Liver (tissue), 8 donors: ENCODE measurements at regions not wholly inside any gene's neighbourhood (a gene's known extent, or its start where the extent isn't known, plus 50 kb on each side); places are given as distances from the start of the nearest gene placed in this dataset.

Experiments used
- DNase-seq: peaks from one replicate; pipeline ENCODE4 v3.0.0-alpha.2; 2017; ENCODE audit warnings: low spot score
- H3K27ac ChIP-seq, 2 donors: one replicate each; pipeline ENCODE4 v1.7.0; 2013; ENCODE audit warnings: inconsistent platforms in 2 of 2, low read length in 2 of 2, control low read depth in 1 of 2, low read depth in 1 of 2, mild to moderate bottlenecking in 1 of 2
- H3K27me3 ChIP-seq, 4 donors: one replicate each; pipeline versions ENCODE4 v1.6.1 to v1.7.0; 2013; ENCODE audit warnings: low read length in 3 of 4, inconsistent platforms in 1 of 4, mild to moderate bottlenecking in 1 of 4, moderate library complexity in 1 of 4; ENCODE audit not compliant: control insufficient read depth in 4 of 4, insufficient read depth in 4 of 4
- H3K36me3 ChIP-seq, 4 donors: one replicate each; pipeline versions ENCODE4 v1.6.1 to v1.7.0; 2013; ENCODE audit warnings: low read length in 3 of 4, mild to moderate bottlenecking in 3 of 4, low read depth in 1 of 4, moderate library complexity in 1 of 4; ENCODE audit not compliant: control insufficient read depth in 4 of 4, insufficient read depth in 3 of 4
- H3K4me1 ChIP-seq, 4 donors: one replicate each; pipeline versions ENCODE4 v1.6.1 to v1.7.0; 2013; ENCODE audit warnings: low read length in 3 of 4, mild to moderate bottlenecking in 3 of 4, moderate library complexity in 1 of 4; ENCODE audit not compliant: control insufficient read depth in 4 of 4, insufficient read depth in 4 of 4
- H3K4me3 ChIP-seq, 3 donors: one replicate each; pipeline versions ENCODE4 v1.6.1 to v1.7.0; 2013; ENCODE audit warnings: low read length in 3 of 3, control low read depth in 1 of 3, low read depth in 1 of 3, mild to moderate bottlenecking in 1 of 3
- H3K9ac ChIP-seq, 2 donors: one replicate each; pipeline ENCODE4 v1.7.0; 2013; ENCODE audit warnings: low read length in 2 of 2, mild to moderate bottlenecking in 2 of 2, moderate library complexity in 2 of 2, control low read depth in 1 of 2, low read depth in 1 of 2
- H3K9me3 ChIP-seq, 4 donors: one replicate each; pipeline versions ENCODE4 v1.6.1 to v1.7.0; 2013; ENCODE audit warnings: low read length in 3 of 4; ENCODE audit not compliant: control insufficient read depth in 4 of 4
- ATF3 ChIP-seq: IDR thresholded peaks from 2 replicates; pipeline ENCODE4 v1.6.1; 2016; ENCODE audit warnings: antibody characterized with exemption
- CTCF ChIP-seq: fragments of 150-350 bp; IDR thresholded peaks from 2 replicates; pipeline ENCODE4 v1.5.1; 2017; ENCODE audit warnings: improper control_type of control experiment, low read depth, low read length; ENCODE audit not compliant: missing input control
- EGR1 ChIP-seq, 2 donors: IDR thresholded peaks; 2 replicates each; pipeline ENCODE4 v1.6.1; 2016 to 2018; ENCODE audit warnings: antibody characterized with exemption in 2 of 2, low read depth in 2 of 2
- FOXA1 ChIP-seq: IDR thresholded peaks from 2 replicates; pipeline ENCODE4 v1.6.1; 2016; ENCODE audit warnings: antibody characterized with exemption
- FOXA2 ChIP-seq: IDR thresholded peaks from 2 replicates; pipeline ENCODE4 v1.6.1; 2016; ENCODE audit warnings: antibody characterized with exemption
- GABPA ChIP-seq, 2 donors: IDR thresholded peaks in 1 of 2; conservative IDR thresholded peaks in 1 of 2; 2 replicates each; pipeline ENCODE4 v1.6.1; 2016; ENCODE audit warnings: antibody characterized with exemption in 2 of 2, mild to moderate bottlenecking in 1 of 2, moderate library complexity in 1 of 2
- HNF4A ChIP-seq, 2 donors: conservative IDR thresholded peaks; 2 replicates each; pipeline ENCODE4 v1.6.1; 2016; ENCODE audit warnings: antibody characterized with exemption in 2 of 2, mild to moderate bottlenecking in 2 of 2
- HNF4G ChIP-seq: IDR thresholded peaks from 2 replicates; pipeline ENCODE4 v1.6.1; 2016; ENCODE audit warnings: antibody characterized with exemption
- JUND ChIP-seq, 2 donors: IDR thresholded peaks; 2 replicates each; pipeline ENCODE4 v1.6.1; 2016; ENCODE audit warnings: antibody characterized with exemption in 2 of 2
- MAX ChIP-seq: IDR thresholded peaks from 2 replicates; pipeline ENCODE4 v1.6.1; 2016; ENCODE audit warnings: antibody characterized with exemption
- NR2F2 ChIP-seq: IDR thresholded peaks from 2 replicates; pipeline ENCODE4 v1.6.1; 2016; ENCODE audit warnings: antibody characterized with exemption
- RAD21 ChIP-seq, 2 donors: IDR thresholded peaks; 2 replicates each; pipeline ENCODE4 v1.6.1; 2016; ENCODE audit warnings: antibody characterized with exemption in 2 of 2, mild to moderate bottlenecking in 2 of 2
- REST ChIP-seq: IDR thresholded peaks from 2 replicates; pipeline ENCODE4 v1.6.1; 2016; ENCODE audit warnings: antibody characterized with exemption, mild to moderate bottlenecking
- RXRA ChIP-seq, 2 donors: IDR thresholded peaks; 2 replicates each; pipeline ENCODE4 v1.6.1; 2017 to 2018; ENCODE audit warnings: antibody characterized with exemption in 2 of 2, mild to moderate bottlenecking in 1 of 2
- SP1 ChIP-seq: IDR thresholded peaks from 2 replicates; pipeline ENCODE4 v1.6.1; 2018; ENCODE audit warnings: antibody characterized with exemption, mild to moderate bottlenecking
- TAF1 ChIP-seq: conservative IDR thresholded peaks from 2 replicates; pipeline ENCODE4 v1.6.1; 2016; ENCODE audit warnings: antibody characterized with exemption, mild to moderate bottlenecking
- YY1 ChIP-seq: IDR thresholded peaks from 2 replicates; pipeline ENCODE4 v1.6.1; 2016; ENCODE audit warnings: antibody characterized with exemption, mild to moderate bottlenecking
- ZBTB33 ChIP-seq: IDR thresholded peaks from 2 replicates; pipeline ENCODE4 v1.6.1; 2016; ENCODE audit warnings: antibody characterized with exemption
- WGBS: extraction: QIAGEN DNeasy Blood & Tissue Kit; methylation state at CpG from one replicate; pipeline ENCODE4 v1.1.7; 2013; 5-methylcytosine and 5-hydroxymethylcytosine counted together
- donor health status: healthy.
- donor health status: healthy.
- donor health status: healthy.
- donor health status: healthy.
- donor health status: healthy.

- TF ChIP-seq REST (no peak), RAD21 (IDR thresholded peaks at IDR 0.05) (no peak), HNF4G (no peak), FOXA1 (no peak), NR2F2 (no peak), ZBTB33 (no peak), YY1 (no peak), EGR1 (IDR thresholded peaks at IDR 0.05; ENCODE audit: low read depth in 2 of 2) (no peak), CTCF (no peak), GABPA (IDR thresholded peaks at IDR 0.05 in 1 of 2, conservative IDR thresholded peaks at IDR 0.05 in 1 of 2) (no peak), HNF4A (conservative IDR thresholded peaks at IDR 0.05) (no peak), RXRA (IDR thresholded peaks at IDR 0.05) (no peak)
- Histone ChIP-seq H3K27ac (no peak overlapping the region), H3K9me3 (no peaks in the 10 kb centered on the region), H3K27me3 (no peaks in the 10 kb centered on the region), H3K9ac (no peak overlapping the region), H3K36me3 (no peaks in the 10 kb centered on the region), H3K4me1 (no peaks in the 10 kb centered on the region), H3K4me3 (no peak overlapping the region)
- DNase-seq = no peak
- WGBS = 82% methylated on average over 3 of the region's 3 CpGs
These were observed 525.0 kb upstream of the SLITRK6 start for GRCh38 chr13:86324191-86324590.

- H3K27ac ChIP-seq = no peak overlapping the region
- WGBS = 63% methylated on average over 2 of the region's 2 CpGs
- TF ChIP-seq FOXA2 (no peak), CTCF (no peak), MAX (no peak), HNF4G (no peak), TAF1 (no peak), YY1 (no peak), EGR1 (IDR thresholded peaks at IDR 0.05; ENCODE audit: low read depth in 2 of 2) (no peak), ATF3 (no peak), HNF4A (conservative IDR thresholded peaks at IDR 0.05) (no peak), NR2F2 (no peak), FOXA1 (no peak), RAD21 (IDR thresholded peaks at IDR 0.05) (no peak), ZBTB33 (no peak), JUND (IDR thresholded peaks at IDR 0.05) (no peak), SP1 (no peak), GABPA (IDR thresholded peaks at IDR 0.05 in 1 of 2, conservative IDR thresholded peaks at IDR 0.05 in 1 of 2) (no peak)
These were observed 556.1 kb upstream of the SLITRK6 start for GRCh38 chr13:86355301-86355700.

More at GRCh38 chr13:86355301-86355700, 556.1 kb upstream of the SLITRK6 start:
- DNase-seq = no peak
- H3K27me3 ChIP-seq = no peaks in the 10 kb centered on the region
- no peaks in the 10 kb centered on the region for H3K4me1 ChIP-seq
- H3K9ac ChIP-seq = no peak overlapping the region
- no peaks in the 10 kb centered on the region for H3K36me3 ChIP-seq
- H3K4me3 ChIP-seq = no peak overlapping the region
- no peaks in the 10 kb centered on the region for H3K9me3 ChIP-seq
